Activated B cell treated with CpG ODN at 0.5 μM for 24 hours (primary cell): ENCODE measurements at regions not wholly inside any gene's neighbourhood (a gene's known extent, or its start where the extent isn't known, plus 50 kb on each side); places are given as distances from the start of the nearest gene placed in this dataset.

Experiments used
- ATAC-seq: fragments of 200-7000 bp; cut with Tn5 transposase; one replicate; pipeline ENCODE4 v1.10.0; 2021; ENCODE audit warnings: low read depth, mild to moderate bottlenecking, moderate library complexity
- CTCF ChIA-PET: fragments of 350-600 bp; sonication (Branson Sonifier 250); formaldehyde crosslinking; loops from one replicate; lab custom pipeline; 2021; ENCODE audit warnings: antibody characterized with exemption; lab: Charles Lee
- POLR2A ChIA-PET: fragments of 350-600 bp; sonication (Branson Sonifier 250); formaldehyde crosslinking; loops from one replicate; lab custom pipeline; 2021; ENCODE audit warnings: antibody characterized with exemption; lab: Charles Lee
- DNase-seq: peaks from one replicate; pipeline ENCODE4 v3.0.0; 2022
- H3K27ac Mint-ChIP-seq: one replicate; pipeline ENCODE4 v1.8.0; 2020; ENCODE audit warnings: mixed read lengths
- H3K27me3 Mint-ChIP-seq: one replicate; pipeline ENCODE4 v1.8.0; 2021; ENCODE audit warnings: mixed read lengths
- H3K36me3 Mint-ChIP-seq: one replicate; pipeline ENCODE4 v1.8.0; 2021; ENCODE audit warnings: low read depth, mixed read lengths
- H3K4me1 Mint-ChIP-seq: one replicate; pipeline ENCODE4 v1.8.0; 2021; ENCODE audit warnings: mixed read lengths
- H3K4me3 Mint-ChIP-seq: one replicate; pipeline ENCODE4 v1.8.0; 2020; ENCODE audit warnings: mild to moderate bottlenecking, mixed read lengths
- H3K9me3 Mint-ChIP-seq: one replicate; pipeline ENCODE4 v1.8.0; 2020; ENCODE audit warnings: mixed read lengths
- intact Hi-C: fragments of 100-400 bp; cut with micrococcal nuclease; formaldehyde crosslinking; loops from one replicate; pipeline ENCODE4 v1.15.1; 2024
- TF ChIP-seq, protein P1 (sequence below): fragments of 200-600 bp; IDR thresholded peaks from one replicate; pipeline ENCODE4 v1.8.0; 2022; ENCODE audit warnings: antibody characterized with exemption, mild to moderate bottlenecking

DNA sequence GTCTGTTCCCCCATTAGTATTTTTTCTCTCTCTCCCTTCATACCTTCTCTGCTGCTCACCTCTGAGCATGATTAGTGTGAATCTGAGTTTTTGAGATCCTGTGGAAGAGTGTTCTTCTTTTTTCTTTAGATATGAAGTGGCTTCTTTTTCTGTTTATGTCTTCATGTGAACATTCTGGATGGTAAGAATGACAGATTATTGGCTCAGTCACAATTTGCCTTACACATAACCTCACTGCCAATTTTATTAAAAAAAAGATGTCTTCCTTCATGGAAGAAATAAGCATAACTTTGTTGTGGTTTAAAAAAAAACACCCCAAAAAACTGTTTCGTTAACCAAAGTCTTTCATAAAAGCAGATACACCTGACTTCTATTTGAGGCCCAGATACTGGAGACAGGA is 539.1 kb downstream of the PLCL1 start:
- H3K9me3 Mint-ChIP-seq = no peaks in the 10 kb centered on the region
- ChIA-PET POLR2A (no interaction called here), CTCF (no interaction called here)
- no peak for ATAC-seq
- DNase-seq = no peak
- no peak overlapping the region for H3K27ac Mint-ChIP-seq
- TF ChIP-seq, protein P1, sequence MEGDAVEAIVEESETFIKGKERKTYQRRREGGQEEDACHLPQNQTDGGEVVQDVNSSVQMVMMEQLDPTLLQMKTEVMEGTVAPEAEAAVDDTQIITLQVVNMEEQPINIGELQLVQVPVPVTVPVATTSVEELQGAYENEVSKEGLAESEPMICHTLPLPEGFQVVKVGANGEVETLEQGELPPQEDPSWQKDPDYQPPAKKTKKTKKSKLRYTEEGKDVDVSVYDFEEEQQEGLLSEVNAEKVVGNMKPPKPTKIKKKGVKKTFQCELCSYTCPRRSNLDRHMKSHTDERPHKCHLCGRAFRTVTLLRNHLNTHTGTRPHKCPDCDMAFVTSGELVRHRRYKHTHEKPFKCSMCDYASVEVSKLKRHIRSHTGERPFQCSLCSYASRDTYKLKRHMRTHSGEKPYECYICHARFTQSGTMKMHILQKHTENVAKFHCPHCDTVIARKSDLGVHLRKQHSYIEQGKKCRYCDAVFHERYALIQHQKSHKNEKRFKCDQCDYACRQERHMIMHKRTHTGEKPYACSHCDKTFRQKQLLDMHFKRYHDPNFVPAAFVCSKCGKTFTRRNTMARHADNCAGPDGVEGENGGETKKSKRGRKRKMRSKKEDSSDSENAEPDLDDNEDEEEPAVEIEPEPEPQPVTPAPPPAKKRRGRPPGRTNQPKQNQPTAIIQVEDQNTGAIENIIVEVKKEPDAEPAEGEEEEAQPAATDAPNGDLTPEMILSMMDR = no peak
- H3K36me3 Mint-ChIP-seq = no peaks in the 10 kb centered on the region
- no peaks in the 10 kb centered on the region for H3K4me1 Mint-ChIP-seq
- H3K4me3 Mint-ChIP-seq = no peak overlapping the region
- intact Hi-C loops = no loop called here
- H3K27me3 Mint-ChIP-seq = peaks cover 4% of the 10 kb centered on the region

DNA sequence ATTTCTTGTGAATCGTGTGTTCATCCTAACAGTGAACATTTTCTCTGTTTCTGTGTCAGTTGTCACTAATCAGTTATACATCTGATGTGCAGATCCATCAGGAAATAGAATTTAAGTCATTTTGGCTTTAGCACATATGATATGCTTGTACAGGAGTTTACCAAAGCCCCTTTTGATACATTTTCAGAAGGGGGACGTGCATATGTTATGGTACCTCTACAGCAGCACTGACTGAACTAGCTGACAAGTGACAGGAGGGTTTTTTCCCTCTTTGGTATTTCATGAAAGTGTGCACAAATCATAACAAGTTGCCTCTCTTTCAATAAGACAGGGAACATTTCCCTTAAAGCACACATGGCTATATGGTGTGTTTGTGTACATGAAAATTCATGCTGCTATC is 536.5 kb downstream of the PLCL1 start:
- intact Hi-C loops = no loop called here
- no peaks in the 10 kb centered on the region for H3K36me3 Mint-ChIP-seq
- peaks cover 7% of the 10 kb centered on the region for H3K27me3 Mint-ChIP-seq
- no peak overlapping the region for H3K4me3 Mint-ChIP-seq
- CTCF ChIA-PET = no interaction called here
- H3K4me1 Mint-ChIP-seq = no peaks in the 10 kb centered on the region
- ATAC-seq (no peak), DNase-seq (no peak)
- TF ChIP-seq, protein P1 = no peak
- POLR2A ChIA-PET = no interaction called here
- H3K27ac Mint-ChIP-seq = no peak overlapping the region
- no peaks in the 10 kb centered on the region for H3K9me3 Mint-ChIP-seq

DNA sequence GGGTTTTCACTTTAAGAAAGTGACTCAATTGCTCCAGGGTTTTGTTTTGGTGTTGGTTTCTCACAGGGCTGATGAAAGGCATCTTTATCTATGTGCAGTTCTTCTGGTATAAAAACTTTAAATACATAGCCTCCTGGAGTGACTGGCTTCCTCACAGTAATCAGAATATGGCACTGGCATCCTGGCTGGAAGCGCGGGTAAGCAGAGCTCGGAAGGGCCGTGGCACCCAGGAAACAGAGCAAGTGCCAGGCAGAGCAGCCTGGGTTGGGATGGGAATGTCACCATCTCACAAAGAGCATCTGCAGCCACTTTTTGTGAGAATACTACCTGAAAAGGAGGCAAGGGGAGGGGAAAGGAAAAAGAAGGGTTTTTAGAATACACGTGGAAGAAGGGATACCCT is 534.7 kb downstream of the PLCL1 start:
- intact Hi-C loops = no loop called here
- TF ChIP-seq, protein P1 = no peak

DNA sequence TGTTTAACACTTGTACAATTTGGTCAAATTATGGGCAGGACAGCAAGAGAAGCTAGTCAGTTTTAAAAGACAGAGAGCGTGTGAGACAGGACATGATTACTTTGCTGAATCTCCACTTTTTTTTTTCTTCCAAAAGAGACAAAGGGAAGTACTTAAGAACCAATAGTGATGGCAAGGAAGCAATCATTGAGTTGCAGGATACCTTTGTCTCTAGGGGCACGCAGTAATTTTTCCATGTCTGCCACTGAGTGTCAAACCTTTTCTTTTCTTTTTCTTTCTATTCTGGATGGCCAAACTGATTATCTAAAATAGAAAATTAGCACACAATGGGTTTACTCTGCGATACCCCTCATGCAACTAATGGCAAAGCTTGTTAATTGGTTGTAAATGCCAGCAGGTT is 533.0 kb downstream of the PLCL1 start:
- DNase-seq (no peak), ATAC-seq (no peak)
- CTCF ChIA-PET = no interaction called here
- H3K27me3 Mint-ChIP-seq = peaks cover 8% of the 10 kb centered on the region
- no peak overlapping the region for H3K4me3 Mint-ChIP-seq
- no peaks in the 10 kb centered on the region for H3K4me1 Mint-ChIP-seq
- no peaks in the 10 kb centered on the region for H3K9me3 Mint-ChIP-seq
- TF ChIP-seq, protein P1 = no peak
- H3K27ac Mint-ChIP-seq = no peak overlapping the region
- intact Hi-C loops = no loop called here
- POLR2A ChIA-PET = no interaction called here
- no peaks in the 10 kb centered on the region for H3K36me3 Mint-ChIP-seq

More for the DNA sequence above, 534.7 kb downstream of the PLCL1 start:
- ChIA-PET POLR2A (no interaction called here), CTCF (no interaction called here)
- H3K4me1 Mint-ChIP-seq = no peaks in the 10 kb centered on the region
- H3K27ac Mint-ChIP-seq = no peak overlapping the region
- ATAC-seq (no peak), DNase-seq (no peak)
- H3K9me3 Mint-ChIP-seq = no peaks in the 10 kb centered on the region
- H3K36me3 Mint-ChIP-seq = no peaks in the 10 kb centered on the region
- peaks cover 8% of the 10 kb centered on the region for H3K27me3 Mint-ChIP-seq
- no peak overlapping the region for H3K4me3 Mint-ChIP-seq

DNA sequence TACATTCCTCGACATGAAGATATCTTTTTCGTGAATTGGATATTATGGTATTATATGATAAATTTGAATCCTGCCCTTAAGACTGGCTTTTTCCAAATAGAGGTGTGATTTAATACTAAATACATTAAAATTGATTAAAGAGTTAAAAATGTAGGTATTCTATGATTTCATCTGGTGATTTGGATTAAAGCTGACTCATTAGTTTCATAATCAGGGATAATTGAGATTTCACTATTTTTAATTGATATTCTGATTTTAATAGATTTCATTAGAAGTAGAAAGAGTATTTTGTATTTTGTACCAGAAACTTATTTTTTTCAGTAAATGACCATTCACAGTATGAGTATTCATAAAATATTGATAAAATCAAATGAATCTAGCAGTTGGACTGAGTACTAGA is 524.1 kb downstream of the PLCL1 start:
- TF ChIP-seq, protein P1 = no peak
- intact Hi-C loops = no loop called here
- Mint-ChIP-seq H3K4me1 (peaks cover 8% of the 10 kb centered on the region), H3K9me3 (no peaks in the 10 kb centered on the region), H3K27me3 (no peaks in the 10 kb centered on the region), H3K4me3 (no peak overlapping the region), H3K36me3 (no peaks in the 10 kb centered on the region), H3K27ac (no peak overlapping the region)
- ATAC-seq = no peak
- no peak for DNase-seq
- ChIA-PET CTCF (interaction anchor here (1.4 kb wide), 1 partner anchor 19 kb away, joined by 4 read pairs; no protein-coding TSS in a partner anchor), POLR2A (interaction anchor here (0.6 kb wide), 1 partner anchor 14 kb away, joined by 3 read pairs; no protein-coding TSS in a partner anchor)
